Heart right ventricle (tissue), 16 donors: ENCODE measurements at regions not wholly inside any gene's neighbourhood (a gene's known extent, or its start where the extent isn't known, plus 50 kb on each side); places are given as distances from the start of the nearest gene placed in this dataset.
A peak's percentile ranks its signal among the peaks of the same experiment; 100 is the strongest.

Experiments used
- ATAC-seq, 8 donors: fragments of 200-7000 bp; cut with Tn5 transposase; one replicate each; pipeline ENCODE4 v1.9.1; 2020; ENCODE audit warnings: mild to moderate bottlenecking in 8 of 8, moderate library complexity in 8 of 8, moderate number of reproducible peaks in 1 of 8
- DNase-seq, 2 donors: peaks; one replicate each; pipeline ENCODE4 v3.0.0-alpha.2; 2020
- H3K27ac ChIP-seq, 10 donors: fragments of 200-600 bp; sonication (generic) in 2 of 10; one replicate each; pipeline versions ENCODE4 v1.5.0 to v1.8.0; 2020 to 2022; ENCODE audit warnings: mild to moderate bottlenecking in 3 of 10
- H3K27me3 ChIP-seq, 7 donors: fragments of 200-600 bp; one replicate each; pipeline ENCODE4 v1.8.0; 2021 to 2022; ENCODE audit warnings: mild to moderate bottlenecking in 2 of 7
- H3K36me3 ChIP-seq, 9 donors: fragments of 200-600 bp; sonication (generic) in 1 of 9; one replicate each; pipeline versions ENCODE4 v1.5.0 to v1.8.0; 2020 to 2022; ENCODE audit warnings: mild to moderate bottlenecking in 2 of 9
- H3K4me1 ChIP-seq, 9 donors: fragments of 200-600 bp; sonication (generic) in 1 of 9; one replicate each; pipeline versions ENCODE4 v1.5.0 to v1.8.0; 2020 to 2022; ENCODE audit warnings: mild to moderate bottlenecking in 4 of 9
- H3K4me3 ChIP-seq, 10 donors: fragments of 200-600 bp; sonication (generic) in 2 of 10; one replicate each; pipeline versions ENCODE4 v1.5.0 to v1.8.0; 2020 to 2022; ENCODE audit warnings: mild to moderate bottlenecking in 7 of 10, moderate library complexity in 2 of 10
- H3K9me3 ChIP-seq, 11 donors: fragments of 200-600 bp in 10 of 11; sonication (generic) in 2 of 11; one replicate each; pipeline versions ENCODE4 v1.5.0 to v1.8.0; 2013 to 2022; ENCODE audit warnings: mild to moderate bottlenecking in 2 of 11, control low read depth in 1 of 11, moderate library complexity in 1 of 11
- CTCF ChIP-seq, 9 donors: fragments of 200-600 bp; sonication (generic) in 2 of 9; IDR thresholded peaks; one replicate each; pipeline versions ENCODE4 v1.5.0 to v1.8.0; 2021 to 2022; ENCODE audit warnings: antibody characterized with exemption in 9 of 9, mild to moderate bottlenecking in 5 of 9, moderate library complexity in 1 of 9
- WGBS, 2 donors: extraction: QIAGEN DNeasy Blood & Tissue Kit; methylation state at CpG; one replicate each; pipeline ENCODE4 v1.1.7; 2013; ENCODE audit warnings: inconsistent platforms in 1 of 2; 5-methylcytosine and 5-hydroxymethylcytosine counted together
- intact Hi-C, 10 donors: fragments of 100-400 bp; cut with DNase I; formaldehyde crosslinking; loops; one replicate each; pipeline versions ENCODE4 v1.11.1 to v1.14.2; 2022
- donor health status: Arrhythmogenic right ventricular cardiomyopathy.
- donor health status: ischemic (EF 13 %, LVEDD 7.1; RV severe dilation, severe dysfunction).
- donor health status: healthy with polysubstance abuse.
- donor health status: DM: no; HTN: yes; CAD: no.
- donor health status: DM: no; HTN: no; CAD: no.
- donor health status: ischemic (EF 25% LVEDD 6.9; RV normal size, moderate dysfunction).
- donor health status: ischemic (EF 25% LVEDD 5.7; RV mildly dilated, moderate dysfunction).
- donor health status: healthy.
- donor health status: DM: yes; HTN: yes; CAD: no.
- donor health status: Ischemic cardiomyopathy.
- donor health status: ischemic (EF 35%, LVEDD 5.7; RV mildly dilated, moderate dysfunction).
- donor health status: nonischemic (EF 11% LVEDD 7.7; RV severe dilation, severe dysfunction).
- donor health status: DM: yes; HTN: yes; CAD: no.
- donor health status: PGD.
- donor health status: ischemic (EF 29% LVEDD 5.4; RV normal size, mild dysfunction).
- donor health status: nonischemic (EF 23%, LVEDD 6.1; RV moderate dilation, normal function).

DNA sequence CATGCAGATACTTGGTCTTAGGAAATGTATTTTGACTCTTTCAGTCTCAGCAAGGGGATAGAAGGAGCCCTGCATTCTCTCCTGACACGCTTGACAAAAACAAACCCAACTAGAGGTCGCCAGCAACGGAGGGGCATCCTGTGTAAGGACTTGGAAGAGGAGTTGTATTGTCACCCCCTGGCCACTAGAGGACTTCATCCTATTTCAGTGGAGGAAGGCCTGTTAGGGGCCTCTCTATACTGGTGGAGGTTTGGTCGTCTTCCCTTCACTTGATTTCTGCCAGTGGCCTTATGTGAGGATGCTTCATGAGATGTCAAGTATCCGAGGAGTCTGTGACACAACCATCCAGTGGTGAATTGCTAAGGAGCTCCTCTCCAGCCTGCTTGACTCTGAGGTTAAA is 122.8 kb upstream of the STC2 start:
- Histone ChIP-seq H3K9me3 (peaks cover 0 to 6% (median 0%) of the 10 kb centered on the region in 11 donors), H3K36me3 (no peaks in the 10 kb centered on the region), H3K4me3 (no peak overlapping the region), H3K27ac (peak overlapping the region in 5 of 10 donors; percentile 23 to 77 (median 58)), H3K27me3 (peaks cover 0 to 3% (median 0%) of the 10 kb centered on the region in 7 donors), H3K4me1 (peaks cover 0 to 42% (median 13%) of the 10 kb centered on the region in 9 donors)
- 75 to 82% methylated on average over 5 of the region's 5 CpGs for WGBS, 2 donors
- peak in 7 of 9 donors; percentile 19 to 42 (median 23) for TF ChIP-seq CTCF (IDR thresholded peaks at IDR 0.05)
- intact Hi-C loops = no loop called here
- ATAC-seq (no peak), DNase-seq (no peak)

- peaks cover 0 to 6% (median 0%) of the 10 kb centered on the region in 11 donors for H3K9me3 ChIP-seq
- no peaks in the 10 kb centered on the region for H3K27me3 ChIP-seq
- no peak overlapping the region for H3K4me3 ChIP-seq
- TF ChIP-seq CTCF (IDR thresholded peaks at IDR 0.05) = no peak
- no peak for DNase-seq
- intact Hi-C loops = no loop called here
- no peaks in the 10 kb centered on the region for H3K36me3 ChIP-seq
- peaks cover 0 to 39% (median 10%) of the 10 kb centered on the region in 9 donors for H3K4me1 ChIP-seq
- 83 to 84% methylated on average over 7 of the region's 7 CpGs for WGBS, 2 donors
- no peak overlapping the region for H3K27ac ChIP-seq
- no peak for ATAC-seq
Measured at GRCh38 chr5:173450188-173450587, 122.0 kb upstream of the STC2 start.

GRCh38 chr5:173448856-173449255 is 120.6 kb upstream of the STC2 start:
- Histone ChIP-seq H3K4me1 (peaks cover 0 to 27% (median 7%) of the 10 kb centered on the region in 9 donors), H3K27ac (no peak overlapping the region), H3K27me3 (no peaks in the 10 kb centered on the region), H3K4me3 (no peak overlapping the region), H3K36me3 (no peaks in the 10 kb centered on the region), H3K9me3 (no peaks in the 10 kb centered on the region)
- TF ChIP-seq CTCF (IDR thresholded peaks at IDR 0.05) = no peak
- DNase-seq = no peak
- no peak for ATAC-seq
- intact Hi-C loops = no loop called here
- WGBS, 2 donors = 91 to 93% methylated on average over 6 of the region's 6 CpGs

DNA sequence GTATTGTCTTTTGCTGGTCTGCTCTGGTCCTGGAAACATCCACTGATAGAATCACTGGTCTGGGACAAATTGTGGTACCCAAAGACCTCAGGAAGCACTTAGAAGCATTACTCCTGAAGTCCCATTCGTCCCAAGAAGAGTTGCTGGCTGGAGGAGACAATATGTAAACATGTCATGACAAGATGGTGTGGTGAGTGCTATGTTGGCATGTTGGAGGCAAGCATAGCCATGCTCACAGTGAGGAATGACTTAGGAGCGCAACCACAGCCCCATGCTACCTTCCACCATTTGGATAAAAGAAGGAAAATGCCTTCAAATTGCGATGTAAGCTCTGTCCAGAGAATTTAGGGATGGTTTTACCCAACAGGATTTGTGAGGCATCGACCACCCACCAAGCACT is 115.8 kb upstream of the STC2 start:
- no peak for ATAC-seq
- no peaks in the 10 kb centered on the region for H3K9me3 ChIP-seq
- H3K4me1 ChIP-seq = no peaks in the 10 kb centered on the region
- WGBS, 2 donors = 78 to 87% methylated on average over 4 of the region's 4 CpGs
- intact Hi-C loops = no loop called here
- no peaks in the 10 kb centered on the region for H3K27me3 ChIP-seq
- TF ChIP-seq CTCF (IDR thresholded peaks at IDR 0.05) = no peak
- DNase-seq = no peak
- H3K4me3 ChIP-seq = no peak overlapping the region
- no peak overlapping the region for H3K27ac ChIP-seq
- no peaks in the 10 kb centered on the region for H3K36me3 ChIP-seq
